TTC549 (cell line): ENCODE measurements at regions not wholly inside any gene's neighbourhood (a gene's known extent, or its start where the extent isn't known, plus 50 kb on each side); places are given as distances from the start of the nearest gene placed in this dataset.

Source experiments
- FAIRE-seq: peaks from 2 replicates; lab custom pipeline; 2012; peaks lifted over from hg19 to GRCh38; lab: Jason Lieb, UNC

DNA sequence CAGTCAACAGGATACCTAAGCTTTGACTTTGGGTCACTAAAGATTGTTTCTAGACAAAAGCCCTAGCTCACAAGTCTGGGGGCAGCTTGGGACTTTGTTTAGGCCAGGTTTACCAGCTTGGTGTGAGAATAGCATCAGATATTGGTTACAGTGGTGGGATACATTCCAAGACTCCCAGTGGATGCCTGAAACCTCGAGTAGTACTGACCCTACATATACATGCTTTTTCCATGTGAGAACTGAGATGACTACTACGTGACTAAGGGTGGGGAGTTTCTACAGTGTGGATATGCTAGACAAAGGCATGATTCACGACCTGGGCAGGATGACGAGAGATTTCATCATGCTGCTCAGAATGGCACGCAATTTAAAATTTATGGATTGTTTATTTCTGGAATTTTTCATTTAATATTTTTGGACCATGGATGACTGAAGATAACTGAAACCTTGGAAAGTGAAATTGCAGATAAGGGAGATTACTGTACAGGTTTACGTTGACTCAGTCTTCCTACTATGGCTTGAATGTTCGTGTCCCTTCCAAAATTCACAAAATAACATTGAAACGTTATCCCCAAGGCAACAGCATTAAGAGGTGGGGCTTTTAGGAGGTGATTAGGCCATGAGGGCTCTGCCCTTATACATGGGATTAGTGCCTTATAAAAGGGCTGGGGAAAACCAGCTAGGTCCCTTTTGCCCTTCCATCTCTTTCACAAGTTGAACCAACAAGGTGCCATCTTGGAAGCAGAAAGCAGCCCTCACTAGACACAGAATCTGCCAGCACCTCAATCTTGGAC is 50.2 kb upstream of the CTAGE1 start:
- FAIRE-seq = no peak

DNA sequence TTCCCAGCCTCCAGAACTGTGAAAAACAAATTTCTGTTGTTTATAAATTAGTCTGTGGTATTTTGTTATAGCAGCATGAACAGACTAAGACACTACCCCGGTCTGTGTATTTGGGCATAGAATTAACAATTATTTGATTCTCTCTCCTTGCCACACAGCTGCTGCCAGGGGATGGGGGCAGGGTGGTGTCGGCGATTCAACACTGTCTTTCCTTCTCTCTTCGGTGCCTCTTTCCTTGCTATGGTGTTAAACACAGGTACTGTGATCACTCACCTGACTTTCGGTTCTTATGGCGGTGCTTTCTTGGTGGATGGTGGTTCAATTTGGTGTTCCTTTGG is 50.8 kb upstream of the CTAGE1 start:
- no peak for FAIRE-seq

DNA sequence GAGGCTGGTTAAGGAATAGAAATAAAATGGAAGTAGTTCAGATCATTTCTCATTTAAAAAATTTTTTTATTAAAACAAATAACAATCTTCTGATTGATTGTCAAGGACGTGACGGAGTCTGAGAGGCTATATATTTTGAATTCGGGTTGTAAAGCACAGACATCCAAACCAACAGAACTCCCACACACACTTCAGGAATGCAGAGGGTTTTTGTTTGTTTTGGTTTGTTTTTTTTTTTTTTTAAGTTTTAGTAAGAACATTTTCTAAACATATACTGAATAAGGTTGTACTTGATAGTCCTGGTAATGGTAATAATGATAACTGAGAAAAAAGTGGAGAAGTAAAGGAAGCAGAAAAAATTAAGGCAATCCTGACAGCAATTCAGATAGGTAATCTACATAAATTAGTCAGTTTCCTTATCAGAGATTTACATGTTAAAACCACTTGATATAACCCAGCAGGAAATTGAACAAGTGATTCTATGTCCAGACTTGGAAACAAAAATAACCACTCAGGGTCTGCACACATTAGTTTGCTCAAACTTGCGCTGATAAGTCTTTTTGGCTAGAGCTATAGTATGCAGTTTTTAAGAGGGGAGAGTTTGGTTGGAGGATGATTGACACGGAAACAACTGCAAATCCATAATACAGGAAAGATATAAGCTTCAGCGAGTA is 51.5 kb upstream of the CTAGE1 start:
- no peak for FAIRE-seq

DNA sequence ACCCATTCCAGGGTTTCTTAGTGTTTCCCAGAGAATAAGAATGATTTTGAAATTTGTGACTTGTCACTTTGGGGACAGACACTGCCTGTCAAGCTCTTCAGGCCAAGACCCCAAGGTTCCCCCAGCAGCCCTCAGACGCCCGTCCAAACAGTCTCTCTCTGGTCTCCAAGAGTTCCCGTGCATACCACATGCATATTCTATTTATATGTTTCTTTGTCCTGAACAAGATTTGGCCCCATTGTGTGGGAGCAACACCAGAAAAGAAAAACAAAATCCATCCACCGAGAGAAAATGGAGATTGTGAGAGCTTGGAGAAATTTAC is 52.2 kb upstream of the CTAGE1 start:
- no peak for FAIRE-seq

DNA sequence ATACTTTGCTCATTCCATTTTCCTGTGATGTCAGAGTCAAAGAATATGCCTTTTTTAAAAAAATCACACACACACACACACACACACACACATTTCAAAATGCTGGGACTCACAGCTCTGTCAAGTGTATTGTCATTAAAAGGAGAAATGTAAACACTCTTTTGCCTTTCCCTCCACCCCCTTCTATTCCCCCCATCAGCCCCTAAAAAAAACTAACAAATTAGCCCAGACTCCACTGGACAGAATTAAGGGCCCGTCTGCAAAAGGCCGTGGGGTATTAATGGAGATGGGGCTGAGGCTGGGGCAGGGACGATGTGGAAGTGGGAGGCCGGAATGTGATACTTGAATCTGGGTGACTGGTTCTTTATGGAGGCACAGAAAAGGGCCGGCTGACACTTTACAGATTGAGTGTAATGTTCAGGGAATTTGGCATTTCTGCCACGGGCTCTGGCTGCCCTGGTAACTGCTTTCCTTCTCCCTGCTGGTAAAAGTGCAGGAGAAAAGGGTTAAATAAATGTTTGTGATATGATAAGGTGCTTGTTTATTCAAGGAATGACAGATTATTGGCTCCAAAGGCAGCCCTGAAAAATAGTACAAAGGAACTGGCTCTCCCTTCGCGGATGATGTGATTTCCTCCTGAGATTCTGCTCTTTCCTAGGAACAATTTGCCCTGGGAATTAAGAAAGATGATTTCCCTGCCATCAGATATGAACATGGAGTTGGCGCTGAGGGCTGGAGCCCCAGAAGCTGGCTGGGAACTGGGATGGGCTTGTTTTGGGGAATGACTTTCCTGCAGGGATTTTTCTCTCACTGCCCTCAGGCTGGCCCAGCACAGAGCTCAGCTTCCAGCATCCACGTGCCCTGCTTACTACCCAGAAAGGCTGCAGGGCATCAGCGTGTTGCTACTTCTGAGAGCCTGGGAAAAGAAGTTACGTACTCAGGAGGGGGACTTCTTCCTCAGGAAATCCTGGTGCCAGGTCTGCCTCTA is 52.8 kb upstream of the CTAGE1 start:
- no peak for FAIRE-seq

DNA sequence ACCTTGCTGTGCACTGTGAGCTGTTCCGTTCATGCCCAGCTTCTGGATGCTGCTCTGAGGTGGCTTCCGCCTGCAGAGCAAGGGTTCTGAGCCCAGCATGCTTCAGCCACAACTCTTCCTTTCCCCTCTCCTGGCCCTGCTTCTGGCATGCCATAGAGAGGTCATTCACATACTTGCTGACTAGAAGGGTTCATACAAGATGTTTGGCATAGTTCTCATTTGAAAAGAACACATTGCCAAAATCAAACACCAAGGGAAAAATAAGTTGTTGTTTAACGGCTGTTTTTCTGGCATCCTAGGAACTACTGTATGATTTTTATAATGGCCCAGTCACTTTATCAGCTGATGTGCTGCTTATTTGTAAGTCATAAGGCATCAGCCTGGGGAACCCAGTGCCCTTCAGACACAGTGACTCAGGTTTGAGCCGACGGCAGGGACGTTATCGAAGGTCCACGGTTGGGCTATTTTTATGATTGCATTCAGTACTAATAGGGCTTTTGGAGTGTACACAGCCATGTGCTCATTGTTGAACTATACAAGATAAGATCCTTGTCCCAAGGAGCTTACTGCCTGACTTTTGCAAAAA is 53.9 kb upstream of the CTAGE1 start:
- FAIRE-seq = no peak

DNA sequence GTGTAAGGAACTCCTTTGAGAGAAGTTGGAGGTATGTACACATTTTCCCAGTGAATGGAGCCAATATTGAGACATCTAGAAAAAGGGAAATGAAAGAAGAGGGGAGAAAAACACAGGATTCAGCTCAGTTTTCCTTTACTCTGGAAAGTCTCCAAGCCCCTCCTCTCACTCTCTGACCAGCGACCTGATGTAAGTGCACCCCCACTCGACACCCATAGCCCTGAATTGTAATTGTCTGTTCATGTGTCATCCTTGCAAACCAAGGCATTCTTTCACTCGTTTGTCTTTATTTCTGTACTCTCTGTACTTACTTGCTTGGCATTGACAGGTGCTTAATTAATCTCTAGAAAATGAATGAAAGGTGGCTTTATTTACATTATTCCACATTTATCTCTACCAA is 55.7 kb upstream of the CTAGE1 start:
- no peak for FAIRE-seq

DNA sequence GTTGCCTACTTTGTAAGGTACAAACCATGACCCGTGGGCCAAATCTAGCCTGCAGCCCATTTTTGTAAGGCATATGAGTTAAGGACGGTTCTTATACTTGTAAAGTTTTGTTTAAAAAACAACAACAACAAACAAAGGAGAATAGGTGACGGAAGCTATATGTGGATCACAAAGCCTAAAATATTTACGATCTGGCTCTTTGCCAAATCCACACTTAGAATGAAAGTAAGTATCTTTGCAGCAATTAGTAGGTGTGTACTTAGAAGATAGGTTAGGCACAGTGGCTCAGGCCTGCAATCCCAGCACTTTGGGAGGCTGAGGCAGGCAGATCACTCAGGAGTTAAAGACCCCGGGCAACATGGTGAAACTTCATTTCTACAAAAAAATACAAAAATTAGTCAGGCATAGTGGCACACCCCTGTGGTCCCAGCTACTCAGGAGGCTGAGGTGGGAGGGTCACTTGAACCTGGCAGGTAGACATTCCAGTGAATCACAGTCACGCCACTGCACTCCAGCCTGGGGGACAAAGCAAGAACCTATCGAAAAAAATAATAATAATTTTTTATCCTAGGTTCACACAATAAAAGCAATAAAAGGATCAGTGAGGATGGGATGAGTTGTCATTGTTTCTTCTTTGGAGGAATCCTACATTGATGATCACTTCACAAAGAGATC is 57.8 kb upstream of the CTAGE1 start:
- no peak for FAIRE-seq

DNA sequence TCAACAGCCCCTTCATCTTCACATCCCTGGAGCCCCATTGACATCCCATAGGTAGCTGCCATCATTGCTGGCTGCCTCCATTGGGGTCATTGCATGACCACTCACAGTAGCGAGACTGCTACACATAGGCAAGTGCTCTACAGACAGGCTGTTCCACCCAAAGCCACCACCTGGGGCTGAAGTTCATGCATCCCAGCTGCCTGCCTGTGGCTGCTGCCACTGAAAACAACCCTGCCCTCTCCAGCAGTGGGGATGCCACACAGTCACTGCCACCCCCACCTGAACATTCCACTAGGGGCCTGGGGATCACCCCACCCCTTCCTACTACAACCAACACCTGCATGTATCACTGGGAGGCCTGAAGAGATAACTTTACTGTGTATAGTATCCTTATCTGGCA is 59.5 kb upstream of the CTAGE1 start:
- no peak for FAIRE-seq

DNA sequence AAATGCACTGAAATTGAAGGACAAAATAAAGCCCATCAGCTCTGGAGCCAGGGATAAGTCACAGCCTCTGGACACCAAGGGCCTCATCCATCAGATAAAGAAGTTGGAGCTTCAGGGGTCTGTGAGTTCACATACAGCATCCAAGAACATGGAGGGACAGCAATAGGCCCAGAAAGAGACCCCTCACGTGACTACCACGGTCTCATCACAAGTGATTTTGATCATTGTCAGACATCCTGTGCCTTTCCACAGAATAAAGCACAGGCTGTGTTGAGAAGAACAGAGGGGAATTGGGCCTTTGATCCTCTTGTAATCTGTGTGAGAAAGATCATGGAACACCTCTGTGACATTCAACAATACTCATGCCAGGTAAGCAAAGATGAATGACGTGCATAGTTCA is 65.2 kb upstream of the CTAGE1 start:
- FAIRE-seq = no peak

DNA sequence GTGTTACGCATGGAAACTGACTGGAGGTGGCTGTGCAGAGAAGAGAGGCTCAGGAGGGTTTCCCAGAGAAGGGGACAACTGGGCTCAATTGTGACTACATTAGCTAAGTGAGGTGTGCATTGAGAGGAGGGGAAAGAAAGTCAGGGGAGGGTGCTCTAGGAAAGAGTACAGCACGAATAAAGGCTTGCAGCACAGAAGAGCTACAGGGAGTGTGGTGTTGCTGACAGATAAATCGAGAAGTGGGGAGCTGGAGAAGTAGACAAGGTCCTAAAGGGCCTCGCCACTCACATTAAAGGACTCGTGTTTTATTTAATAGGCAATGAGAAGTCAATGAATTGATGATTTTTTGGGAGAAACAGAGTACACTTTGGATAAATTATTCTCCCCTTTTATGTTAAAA is 65.7 kb upstream of the CTAGE1 start:
- no peak for FAIRE-seq

DNA sequence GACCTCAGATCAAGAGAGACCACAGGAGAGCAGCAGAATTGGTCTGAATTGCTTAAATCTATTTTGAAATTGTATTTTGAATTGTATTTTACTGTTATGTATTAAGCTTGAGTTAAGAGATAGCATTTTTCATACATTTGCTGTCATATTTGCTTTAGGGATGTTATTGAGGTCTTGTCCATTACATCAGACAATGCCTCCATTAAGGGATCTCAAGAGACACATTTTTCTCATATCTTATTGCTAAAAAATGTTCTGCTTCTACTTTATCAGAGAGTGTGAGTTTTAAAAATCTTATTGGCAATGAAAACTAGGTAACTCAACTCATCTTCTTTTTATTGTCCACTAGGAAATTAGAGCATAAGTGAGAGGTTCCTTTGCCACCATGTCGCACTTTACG is 66.8 kb upstream of the CTAGE1 start:
- FAIRE-seq = no peak

DNA sequence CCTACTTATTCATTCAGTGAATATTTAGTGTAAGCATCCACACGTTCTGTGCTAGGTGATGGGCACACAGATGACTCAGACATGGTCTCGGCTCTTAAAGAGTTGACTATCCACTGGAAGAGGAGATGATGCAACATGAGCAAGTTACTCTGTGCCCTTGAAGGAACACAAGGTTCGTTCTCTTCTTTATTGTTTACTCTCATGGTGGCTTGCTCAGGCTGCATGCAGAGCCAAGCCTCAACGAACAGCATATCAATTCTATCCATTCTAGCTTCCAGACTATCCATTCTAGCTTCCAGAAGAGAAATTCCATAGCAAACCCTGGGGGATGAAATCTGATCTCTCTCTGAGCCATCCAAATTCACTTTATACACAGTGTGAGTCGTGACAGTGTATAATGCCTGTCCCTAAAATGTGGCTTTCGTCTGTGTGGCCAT is 68.1 kb upstream of the CTAGE1 start:
- no peak for FAIRE-seq

DNA sequence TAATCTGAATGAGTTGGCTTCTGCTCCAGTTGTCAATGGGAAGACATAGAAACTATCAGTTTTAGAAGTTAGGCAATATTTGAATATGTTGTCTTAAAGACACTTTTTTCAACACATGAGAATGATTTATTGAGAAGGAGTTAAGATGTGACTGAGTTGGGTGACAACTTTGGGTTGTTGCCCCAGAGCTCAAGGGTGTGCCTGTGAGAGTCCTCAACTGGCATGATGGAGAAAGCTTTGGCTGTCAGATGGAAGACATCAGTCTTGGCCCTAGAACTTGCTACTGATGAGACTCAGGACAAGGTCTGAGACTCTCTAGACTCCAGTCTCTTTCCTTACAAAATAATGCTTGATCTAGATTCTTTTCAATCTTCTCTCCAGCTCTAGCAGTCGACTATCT is 69.0 kb upstream of the CTAGE1 start:
- FAIRE-seq = no peak

DNA sequence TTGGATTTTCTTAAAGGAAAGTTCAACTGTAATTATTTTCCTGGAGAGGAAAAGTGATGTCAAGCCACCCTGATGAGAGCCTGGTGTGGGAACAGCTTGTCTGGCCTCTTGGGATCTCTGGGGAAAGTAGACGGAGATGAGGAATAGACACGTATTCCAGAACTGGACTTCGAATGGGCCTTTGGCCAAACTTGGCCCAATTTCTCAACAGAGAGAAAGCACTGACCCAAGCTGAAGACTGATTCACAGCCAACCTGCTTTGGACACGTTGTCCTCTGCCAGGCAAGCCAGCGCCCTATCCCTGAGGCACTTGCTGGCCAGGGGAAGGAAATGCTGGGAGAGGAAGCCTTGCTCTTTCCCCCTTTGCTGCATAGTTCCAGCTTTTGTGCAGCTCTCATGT is 70.8 kb upstream of the CTAGE1 start:
- no peak for FAIRE-seq

DNA sequence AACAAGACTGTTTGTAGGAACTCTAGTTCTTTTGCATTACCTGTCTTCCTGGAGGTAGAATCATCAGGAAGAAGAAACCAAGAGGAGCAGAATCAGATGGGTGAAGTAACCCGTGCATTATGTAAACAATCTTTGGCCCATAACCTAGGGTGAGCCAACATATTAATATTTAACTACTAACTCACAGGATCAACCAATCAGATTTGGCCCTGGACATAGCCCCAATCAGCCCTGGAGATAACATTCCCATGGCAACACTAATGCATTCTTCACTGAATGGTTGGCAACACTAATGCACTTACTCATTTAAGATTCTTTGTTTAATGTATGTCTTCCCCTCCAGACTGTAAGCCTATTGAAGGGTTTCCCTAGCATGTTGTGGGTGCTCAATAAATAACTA is 72.0 kb upstream of the CTAGE1 start:
- FAIRE-seq = no peak

DNA sequence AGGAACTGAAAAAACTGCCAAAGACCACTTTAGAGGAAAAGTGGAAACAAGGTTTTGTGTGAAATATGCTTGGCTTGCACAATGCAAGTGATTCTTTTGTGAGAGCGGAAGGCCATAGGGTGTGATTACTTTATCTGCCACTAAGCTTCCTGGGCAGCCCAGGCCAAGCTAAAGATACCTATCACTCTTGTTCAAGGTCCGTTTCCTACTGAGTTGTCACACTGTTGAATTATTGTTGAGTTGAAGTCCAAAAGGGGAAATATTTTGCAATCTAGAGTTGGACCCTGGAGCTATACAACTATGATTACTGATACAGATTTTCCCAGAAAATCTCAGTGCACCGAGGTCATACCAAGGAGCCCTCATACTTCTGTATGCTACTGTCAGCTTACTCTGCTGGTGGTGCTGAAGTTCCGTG is 72.7 kb upstream of the CTAGE1 start:
- FAIRE-seq = no peak

DNA sequence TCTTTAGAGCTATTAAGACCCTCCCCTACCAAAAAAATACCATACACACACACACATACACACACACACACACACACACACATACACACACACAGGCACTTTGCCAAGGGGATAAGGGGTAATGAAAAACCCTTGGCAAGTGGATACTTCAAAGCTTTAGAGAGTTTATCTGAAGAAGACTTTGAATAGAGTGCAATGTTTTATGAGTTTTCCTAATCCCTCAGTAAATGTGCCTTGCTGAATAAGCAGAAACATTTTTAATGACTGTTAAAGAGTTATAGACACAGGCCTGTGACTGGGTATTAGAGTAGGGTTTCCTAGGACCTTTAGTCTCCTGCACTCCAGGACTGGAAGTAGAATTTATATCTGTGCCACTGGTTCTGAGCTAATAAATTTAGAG is 75.5 kb upstream of the CTAGE1 start:
- FAIRE-seq = no peak

DNA sequence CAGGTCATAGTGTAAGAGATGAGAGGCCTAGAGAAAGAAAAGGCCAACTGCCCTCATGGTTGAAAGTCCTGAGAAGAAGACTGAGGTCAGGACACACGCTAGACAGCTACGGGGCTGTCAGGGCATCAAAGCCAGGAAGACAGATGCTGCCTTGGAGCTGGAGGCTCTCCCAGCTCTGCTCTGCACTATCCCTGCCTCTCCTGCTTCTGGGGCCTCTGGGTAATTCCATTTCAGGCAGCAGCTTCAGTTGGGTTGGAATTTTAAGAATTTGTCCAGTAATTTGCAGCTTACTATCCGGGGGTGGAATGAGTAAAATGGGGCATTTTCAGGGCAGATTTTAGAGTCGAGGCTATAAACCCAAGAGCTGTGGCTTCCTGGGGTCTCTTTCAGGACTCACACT is 76.2 kb upstream of the CTAGE1 start:
- FAIRE-seq = no peak

DNA sequence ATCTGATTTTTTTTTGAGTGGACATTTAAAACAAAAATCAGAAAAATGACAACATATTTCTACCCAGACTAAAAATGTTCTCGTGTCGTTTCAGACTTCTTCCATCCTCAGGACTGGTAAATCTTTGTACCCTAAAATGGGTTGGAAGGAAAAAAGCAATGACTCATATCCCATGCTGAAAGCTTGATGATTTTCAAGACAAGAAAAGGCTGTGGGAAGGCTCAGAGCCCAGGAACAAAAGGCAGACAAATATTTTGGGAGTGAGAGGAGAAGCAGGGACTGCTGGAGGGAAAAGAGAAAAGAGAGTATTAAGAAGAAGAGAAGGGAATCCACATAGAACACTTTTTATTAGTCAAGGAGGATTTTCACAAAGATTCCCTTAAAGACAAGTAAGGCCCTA is 77.1 kb upstream of the CTAGE1 start:
- no peak for FAIRE-seq

DNA sequence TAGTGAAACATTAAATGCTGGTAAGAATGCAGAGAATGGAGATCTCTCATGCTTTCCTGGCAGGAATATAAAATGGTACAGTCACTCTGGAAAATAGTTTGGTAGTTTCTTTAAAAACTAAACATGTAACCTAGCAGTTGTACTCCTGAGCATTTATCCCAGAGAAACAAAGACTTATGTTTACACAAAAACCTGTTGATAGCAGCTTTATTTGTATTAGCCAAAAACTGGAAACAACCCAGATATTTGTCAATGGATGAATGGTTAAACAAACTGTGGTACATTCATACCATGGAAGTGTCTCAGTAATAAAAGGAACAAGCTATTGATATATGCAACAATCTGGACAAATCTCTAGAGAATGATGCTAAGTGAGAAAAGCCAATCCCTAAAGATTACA is 81.7 kb upstream of the CTAGE1 start:
- no peak for FAIRE-seq

DNA sequence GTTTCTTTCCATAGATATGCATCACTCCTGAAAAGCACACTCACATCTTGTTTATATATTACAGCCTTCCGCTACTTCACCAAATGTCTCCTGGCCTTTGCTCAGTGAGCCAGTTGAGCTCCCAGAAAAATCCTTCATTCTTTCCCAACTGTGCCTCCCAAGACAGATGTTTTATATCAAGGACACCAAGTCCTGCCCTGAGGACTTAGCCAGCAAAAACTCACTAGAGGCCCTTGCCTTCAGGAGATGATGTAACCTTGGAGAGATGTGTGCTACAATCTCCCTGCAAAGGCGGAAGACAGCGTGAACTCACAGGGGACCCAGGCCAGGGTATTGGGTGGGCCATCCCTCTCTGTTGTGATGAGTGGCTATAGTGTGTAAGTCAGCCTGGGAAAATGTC is 86.1 kb upstream of the CTAGE1 start:
- no peak for FAIRE-seq
